IMR-90 (cell line): ENCODE measurements at regions not wholly inside any gene's neighbourhood (a gene's known extent, or its start where the extent isn't known, plus 50 kb on each side); places are given as distances from the start of the nearest gene placed in this dataset.

Experiments used
- ATAC-seq: fragments of 200-7000 bp; cut with Tn5 transposase; 2 replicates; pipeline ENCODE4 v1.9.1; 2020; ENCODE audit warnings: low read depth, mild to moderate bottlenecking, moderate library complexity
- BruUV-seq: library from RNA; stranded (reverse); fragments of 400-500 nt; replicated peaks from 2 replicates; lab custom pipeline; 2021; lab: Mats Ljungman, UMichigan
- CTCF ChIA-PET: fragments of 300-600 bp; formaldehyde crosslinking; extraction: SDS; loops from one replicate; lab custom pipeline; 2021; ENCODE audit warnings: antibody characterized with exemption; lab: Yijun Ruan, JAX
- POLR2A ChIA-PET: fragments of 300-600 bp; sonication (Branson Sonifier 250); formaldehyde crosslinking; loops from one replicate; lab custom pipeline; 2022; ENCODE audit warnings: antibody characterized with exemption; ENCODE audit not compliant: unreplicated experiment; lab: Charles Lee
- DNase-seq: peaks from one replicate; pipeline ENCODE4 v3.0.0; 2013
- H2AFZ ChIP-seq: replicated peaks from 2 replicates; pipeline ENCODE3; 2013; ENCODE audit warnings: low read length, mild to moderate bottlenecking; ENCODE audit not compliant: poor library complexity
- H2AK5ac ChIP-seq: 2 replicates; pipeline ENCODE4 v1.6.1; 2013; ENCODE audit warnings: low read depth, low read length, inconsistent platforms
- H2AK9ac ChIP-seq: replicated peaks from 2 replicates; pipeline ENCODE3; 2013; ENCODE audit warnings: mild to moderate bottlenecking, low read depth, low read length, moderate library complexity; ENCODE audit not compliant: poor library complexity
- H2BK120ac ChIP-seq: 2 replicates; pipeline ENCODE4 v1.6.1; 2013; ENCODE audit warnings: low read depth, low read length, inconsistent platforms
- H2BK15ac ChIP-seq: 3 replicates; pipeline ENCODE4 v1.6.1; 2013; ENCODE audit warnings: low read depth, low read length, inconsistent platforms
- H2BK20ac ChIP-seq: 2 replicates; pipeline ENCODE4 v1.6.1; 2013; ENCODE audit warnings: low read depth, mild to moderate bottlenecking, inconsistent platforms, low read length, moderate library complexity
- H2BK5ac ChIP-seq: 2 replicates; pipeline ENCODE4 v1.6.1; 2013; ENCODE audit warnings: mild to moderate bottlenecking, low read depth, low read length, inconsistent platforms; ENCODE audit not compliant: poor library complexity, severe bottlenecking
- H3K14ac ChIP-seq: replicated peaks from 2 replicates; pipeline ENCODE4 v1.6.1; 2013; ENCODE audit warnings: low read depth, low read length, inconsistent platforms
- H3K18ac ChIP-seq: 2 replicates; pipeline ENCODE4 v1.6.1; 2013; ENCODE audit warnings: low read depth, low read length, control low read depth
- H3K23ac ChIP-seq: 2 replicates; pipeline ENCODE4 v1.6.1; 2013; ENCODE audit warnings: low read depth, low read length, inconsistent platforms
- H3K27ac ChIP-seq: 2 replicates; pipeline ENCODE4 v1.5.1; 2013; ENCODE audit warnings: mild to moderate bottlenecking, control low read depth, low read length; ENCODE audit not compliant: insufficient read depth
- H3K27me3 ChIP-seq: 2 replicates; pipeline ENCODE4 v1.6.1; 2013; ENCODE audit warnings: low read length; ENCODE audit not compliant: control insufficient read depth, insufficient read depth
- H3K36me3 ChIP-seq: 2 replicates; pipeline ENCODE4 v1.6.1; 2013; ENCODE audit warnings: low read length, mixed read lengths; ENCODE audit not compliant: control insufficient read depth, insufficient read depth
- H3K4ac ChIP-seq: 2 replicates; pipeline ENCODE4 v1.6.1; 2013; ENCODE audit warnings: low read depth, low read length, inconsistent platforms
- H3K4me1 ChIP-seq: 2 replicates; pipeline ENCODE4 v1.6.1; 2013; ENCODE audit warnings: low read length, mixed read lengths; ENCODE audit not compliant: control insufficient read depth, insufficient read depth
- H3K4me2 ChIP-seq: 2 replicates; pipeline ENCODE4 v1.6.1; 2013; ENCODE audit warnings: low read depth, mild to moderate bottlenecking, control low read depth, low read length, moderate library complexity
- H3K4me3 ChIP-seq: 2 replicates; pipeline ENCODE4 v1.5.1; 2013; ENCODE audit warnings: low read depth, mild to moderate bottlenecking, control low read depth, low read length, moderate library complexity; ENCODE audit not compliant: insufficient read depth
- H3K56ac ChIP-seq: 2 replicates; pipeline ENCODE4 v1.6.1; 2013; ENCODE audit warnings: low read length, inconsistent platforms; ENCODE audit not compliant: insufficient read depth; ENCODE audit errors: extremely low read depth
- H3K79me1 ChIP-seq, 2 experiments: 2 replicates each; pipeline ENCODE4 v1.6.1; 2013; ENCODE audit warnings: low read length in 2 of 2, inconsistent platforms in 1 of 2, low read depth in 1 of 2
- H3K9ac ChIP-seq: 2 replicates; pipeline ENCODE4 v1.6.1; 2013; ENCODE audit warnings: low read depth, low read length, control low read depth
- H3K9me1 ChIP-seq: 2 replicates; pipeline ENCODE4 v1.6.1; 2013; ENCODE audit warnings: low read length, inconsistent platforms; ENCODE audit not compliant: insufficient read depth
- H3K9me3 ChIP-seq: 2 replicates; pipeline ENCODE4 v1.6.1; 2013; ENCODE audit warnings: low read length; ENCODE audit not compliant: control insufficient read depth, insufficient read depth
- H4K20me1 ChIP-seq: 2 replicates; pipeline ENCODE4 v1.6.1; 2013; ENCODE audit warnings: low read length, inconsistent platforms; ENCODE audit not compliant: insufficient read depth
- H4K5ac ChIP-seq: 2 replicates; pipeline ENCODE4 v1.6.1; 2013; ENCODE audit warnings: mild to moderate bottlenecking, low read depth, low read length, control low read depth
- H4K8ac ChIP-seq, 2 experiments: 2 replicates each; pipeline ENCODE4 v1.6.1; 2013; ENCODE audit warnings: low read depth in 2 of 2, low read length in 2 of 2, control low read depth in 1 of 2, inconsistent platforms in 1 of 2
- H4K91ac ChIP-seq: 2 replicates; pipeline ENCODE4 v1.6.1; 2013; ENCODE audit warnings: low read depth, low read length, inconsistent platforms; ENCODE audit not compliant: insufficient read depth
- CHD1 ChIP-seq: IDR thresholded peaks from 2 replicates; pipeline ENCODE4 v1.6.1; 2012; ENCODE audit warnings: low read depth, low read length, improper control_type of control experiment
- ELK1 ChIP-seq: fragments of 150-350 bp; IDR thresholded peaks from 2 replicates; pipeline ENCODE4 v1.6.1; 2016; ENCODE audit warnings: low read depth, mild to moderate bottlenecking, low read length, moderate library complexity, borderline replicate concordance
- MAFK ChIP-seq: IDR thresholded peaks from 2 replicates; pipeline ENCODE4 v1.6.1; 2012; ENCODE audit warnings: low read depth, low read length, improper control_type of control experiment
- MAZ ChIP-seq: IDR thresholded peaks from 2 replicates; pipeline ENCODE4 v1.6.1; 2012; ENCODE audit warnings: low read depth, mild to moderate bottlenecking, low read length, improper control_type of control experiment, moderate library complexity, borderline replicate concordance
- MXI1 ChIP-seq: IDR thresholded peaks from 2 replicates; pipeline ENCODE4 v1.6.1; 2012; ENCODE audit warnings: low read depth, mild to moderate bottlenecking, low read length, moderate library complexity, borderline replicate concordance
- POLR2A ChIP-seq: IDR thresholded peaks from 2 replicates; pipeline ENCODE4 v1.6.1; 2012; ENCODE audit warnings: mild to moderate bottlenecking, low read depth, low read length
- RFX5 ChIP-seq: IDR thresholded peaks from 2 replicates; pipeline ENCODE4 v1.8.0; 2012; ENCODE audit warnings: low read depth, mild to moderate bottlenecking, low read length, moderate library complexity
- whole genome bisulfite sequencing, 2 experiments: methylation state at CpG; one replicate each; pipeline versions ENCODE4 v1.1.5 to v1.1.7; 2013; ENCODE audit warnings: missing lambda C conversion rate in 2 of 2; ENCODE audit not compliant: insufficient read length in 1 of 2; ENCODE audit errors: extremely low coverage in 2 of 2; 5-methylcytosine and 5-hydroxymethylcytosine counted together
- dilution Hi-C: fragments of 300-500 bp; cut with HindIII; formaldehyde crosslinking; loops from one replicate; pipeline ENCODE4 v1.14.3; 2018; ENCODE audit warnings: low sequenced_read_pairs; ENCODE audit not compliant: unreplicated experiment
- in situ Hi-C: fragments of 300-500 bp; cut with MboI; formaldehyde crosslinking; loops from 3 replicates; pipeline ENCODE4 v1.14.3; 2019; ENCODE audit warnings: low sequenced_read_pairs, inconsistent platforms, mixed read lengths
- intact Hi-C: fragments of 100-400 bp; cut with micrococcal nuclease; formaldehyde crosslinking; loops from 2 replicates; pipeline ENCODE4 v1.10.0; 2022

- Histone ChIP-seq H3K9ac (no peak overlapping the region), H4K5ac (no peak overlapping the region), H4K91ac (no peak overlapping the region), H4K8ac (no peak overlapping the region), H3K9me3 (no peaks in the 10 kb centered on the region), H3K4me3 (no peak overlapping the region), H3K56ac (no peak overlapping the region), H2BK5ac (no peak overlapping the region), H2AFZ (no peak overlapping the region), H2AK5ac (no peak overlapping the region), H3K18ac (no peak overlapping the region), H3K4me1 (no peaks in the 10 kb centered on the region), H3K23ac (no peak overlapping the region), H2BK15ac (no peak overlapping the region), H4K20me1 (no peaks in the 10 kb centered on the region), H3K27ac (no peak overlapping the region), H3K79me1 (no peaks in the 10 kb centered on the region), H3K4ac (no peak overlapping the region), H2AK9ac (no peak overlapping the region), H3K14ac (no peak overlapping the region), H2BK20ac (no peak overlapping the region), H3K9me1 (no peaks in the 10 kb centered on the region), H3K36me3 (no peaks in the 10 kb centered on the region), H3K27me3 (peaks cover 22% of the 10 kb centered on the region), H2BK120ac (no peak overlapping the region), H3K4me2 (no peak overlapping the region)
- CTCF ChIA-PET = no interaction called here
- in situ Hi-C loops = no loop called here
- BruUV-seq = no TSS peak
- DNase-seq (no peak), ATAC-seq (no peak)
- intact Hi-C loops = no loop called here
- WGBS, 2 experiments = 2% methylated on average over 5 of the region's 11 CpGs; no CpG with 5 or more reads in 1 of the 2 experiments
- dilution Hi-C loops = no loop called here
- POLR2A ChIA-PET = no interaction called here
- TF ChIP-seq POLR2A (no peak), MAZ (no peak), MAFK (no peak), ELK1 (no peak), RFX5 (no peak), CHD1 (no peak), MXI1 (no peak)
Observed at GRCh38 chr12:111270239-111270638, 98.7 kb downstream of the PHETA1 start.
